NCI-H510A (cell line): ENCODE measurements at regions not wholly inside any gene's neighbourhood (a gene's known extent, or its start where the extent isn't known, plus 50 kb on each side); places are given as distances from the start of the nearest gene placed in this dataset.
"Not testable (repeated sequence)": the region's sequence is repeated elsewhere in the genome, so short reads cannot be mapped to it uniquely, and the experiment has no call there.

Source experiments
- DNase-seq: peaks from one replicate; lab custom pipeline; 2025; lab: John Stamatoyannopoulos, UW

- peak; percentile 13 for DNase-seq
Measured at GRCh38 chr12:92987362-92987761, 58.3 kb upstream of the EEA1 start.

DNA sequence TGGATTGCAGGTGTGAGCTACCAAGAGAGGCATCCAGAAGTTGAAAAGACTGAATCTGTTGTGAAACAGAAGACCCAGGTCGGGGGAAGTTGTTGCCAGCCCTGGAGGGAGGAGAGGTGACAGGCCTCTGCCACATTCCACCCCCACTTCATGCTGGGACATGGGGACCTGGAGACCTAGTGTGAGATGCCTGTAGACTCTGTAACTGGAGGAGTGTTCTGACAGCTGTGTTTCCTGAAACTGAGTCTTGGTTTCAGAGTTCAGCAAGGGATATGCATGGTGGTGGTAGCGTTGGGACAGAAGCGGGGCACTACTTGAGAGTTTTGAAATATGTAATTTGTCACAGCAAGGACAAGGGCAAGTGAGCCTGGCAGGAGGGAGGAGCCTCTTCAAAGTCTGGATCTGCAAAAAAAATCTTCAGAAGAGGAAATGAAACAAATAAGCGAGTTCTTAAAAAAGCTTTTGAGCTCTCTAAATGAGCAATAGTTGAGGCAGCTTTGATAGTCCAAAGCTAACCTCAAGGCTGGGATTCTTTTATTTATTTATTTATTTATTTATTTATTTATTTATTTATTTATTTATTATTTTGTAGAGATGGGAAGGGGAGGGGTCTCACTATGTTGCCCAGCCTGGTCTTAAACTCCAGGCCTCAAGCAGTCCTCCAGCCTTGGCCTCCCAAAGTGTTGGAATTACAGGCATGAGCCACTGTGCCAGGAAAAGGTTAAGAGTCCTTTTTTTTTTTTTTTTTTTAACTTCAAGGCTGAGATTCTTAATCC lies 58.9 kb upstream of the EEA1 start:
- no peak for DNase-seq

DNA sequence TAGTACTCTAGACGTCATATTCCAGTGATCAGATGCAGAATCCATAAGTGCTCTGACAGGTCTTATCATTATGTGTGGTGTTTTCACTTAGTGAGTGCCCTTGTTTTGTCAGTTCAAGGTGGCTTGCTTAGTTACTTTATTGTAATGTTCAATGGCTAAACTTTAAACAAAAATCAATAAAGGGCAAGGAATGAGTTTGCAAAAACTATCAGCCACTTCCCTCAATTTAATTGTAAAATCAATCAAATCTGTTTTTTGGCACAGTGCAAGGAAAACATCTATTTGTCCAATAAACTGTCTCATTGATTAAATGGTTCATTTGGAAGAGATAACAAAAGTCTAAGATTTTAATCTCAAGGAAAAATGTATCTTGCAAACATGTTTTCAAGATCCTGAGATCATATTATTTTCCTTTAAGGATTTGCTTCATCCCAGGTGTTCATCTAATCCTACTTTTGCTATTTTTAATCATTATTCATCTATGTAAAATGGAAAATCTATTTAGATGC lies 59.6 kb upstream of the EEA1 start:
- DNase-seq, result no peak

DNA sequence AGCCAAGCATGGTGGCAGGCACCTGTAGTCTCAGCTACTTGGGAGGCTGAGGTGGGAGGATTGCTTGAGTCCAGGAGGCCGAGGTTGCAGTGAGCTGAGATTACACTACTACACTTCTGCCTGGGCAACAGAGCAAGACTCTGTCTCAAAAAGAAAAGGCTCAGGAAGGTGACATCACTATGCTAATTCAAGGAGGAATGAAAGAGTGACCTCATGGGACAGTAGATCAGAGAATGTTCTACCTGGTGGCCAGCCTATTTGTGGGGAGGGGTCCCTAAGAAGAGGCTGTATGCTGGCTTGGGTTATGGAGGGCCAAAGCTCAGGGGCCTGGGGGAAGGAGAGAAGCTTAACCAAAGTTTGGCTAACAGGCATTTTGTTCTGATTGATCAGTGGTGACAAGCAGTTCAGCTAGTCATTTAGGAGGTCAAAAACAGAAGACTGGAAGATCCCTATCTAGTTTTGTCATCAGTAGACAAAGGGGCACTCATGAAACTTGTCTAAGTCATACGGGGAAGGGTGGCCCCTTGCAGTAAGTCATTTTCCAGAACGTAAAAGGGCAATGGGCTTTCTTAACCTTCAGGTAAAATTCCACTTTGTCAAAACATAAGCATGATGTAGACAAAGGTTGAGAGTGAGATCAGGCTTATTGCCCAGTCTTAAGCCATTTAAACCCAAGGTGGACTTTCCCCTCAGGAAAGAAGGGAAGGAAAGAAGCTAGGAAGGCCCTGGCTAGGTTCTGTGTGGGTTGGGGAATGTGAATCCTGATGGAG lies 60.8 kb upstream of the EEA1 start:
- no peak for DNase-seq

DNA sequence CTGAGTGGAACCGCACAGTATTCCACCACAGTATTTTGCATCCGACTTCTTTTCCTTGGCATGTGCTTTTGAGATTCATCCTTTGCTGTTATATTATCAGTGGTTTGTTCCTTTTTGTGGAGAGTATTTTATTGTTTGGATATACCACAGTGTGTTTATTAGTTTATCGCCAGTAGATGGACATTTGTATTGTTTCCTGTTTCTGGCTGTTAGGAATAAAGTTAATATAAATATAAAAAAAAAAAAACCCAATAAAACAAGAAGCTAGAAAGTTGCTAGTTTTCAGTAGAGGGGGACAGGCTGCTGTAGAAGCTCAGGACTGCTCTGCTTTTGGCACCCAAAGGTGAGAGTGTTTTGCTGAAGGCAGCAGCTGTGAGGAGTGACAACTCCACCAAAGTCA lies 62.0 kb upstream of the EEA1 start:
- DNase-seq, result no peak

DNA sequence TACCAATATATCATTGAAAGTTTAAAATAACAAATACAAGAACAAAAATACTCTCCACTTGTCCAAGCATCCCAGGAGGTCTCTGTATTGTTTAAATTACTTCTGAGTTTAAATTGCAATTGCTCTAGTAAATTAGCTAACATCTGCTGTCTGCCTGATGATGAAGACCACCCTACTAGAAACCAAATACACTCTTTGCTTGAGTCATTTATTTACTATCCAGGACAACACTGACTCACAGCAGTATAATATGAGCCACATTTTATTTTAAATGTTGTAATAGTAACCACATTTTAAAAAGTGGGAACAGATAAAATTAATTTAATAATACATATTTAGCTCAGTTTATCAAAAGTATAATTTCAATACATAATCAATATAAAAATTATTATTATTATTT lies 62.9 kb upstream of the EEA1 start:
- no peak for DNase-seq

GRCh38 chr12:92993259-92993658 lies 64.2 kb upstream of the EEA1 start:
- no peak for DNase-seq

DNA sequence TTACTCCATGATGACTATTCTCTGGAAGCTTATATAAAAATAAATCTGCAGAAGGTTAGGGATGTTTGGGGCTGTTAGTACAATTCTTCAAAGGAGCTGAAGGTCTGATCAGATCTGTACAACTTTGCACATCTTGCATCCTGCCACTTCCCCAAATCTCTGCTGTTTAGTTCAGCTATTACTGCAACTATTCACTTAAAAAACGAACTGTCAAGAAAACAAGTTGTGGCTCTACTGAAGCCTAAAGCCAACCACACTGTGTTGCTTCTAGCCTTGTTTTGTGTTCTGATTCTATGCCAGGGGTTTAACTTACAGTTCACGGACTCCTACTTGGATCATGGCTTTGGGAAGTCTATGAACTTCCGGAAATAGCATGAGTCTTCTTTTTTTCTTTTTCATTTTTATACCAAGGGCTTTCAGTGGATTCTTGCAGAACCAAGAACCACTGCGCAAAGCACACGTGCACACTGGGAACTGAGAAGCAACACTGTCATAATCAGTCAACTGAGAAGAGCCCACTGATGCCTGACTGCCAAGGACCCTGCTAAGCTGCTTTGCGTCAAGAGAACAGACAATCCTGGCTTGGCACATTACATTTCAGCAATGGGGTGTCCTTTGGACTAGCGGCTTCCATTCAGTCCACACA lies 66.3 kb upstream of the EEA1 start:
- no peak for DNase-seq

DNA sequence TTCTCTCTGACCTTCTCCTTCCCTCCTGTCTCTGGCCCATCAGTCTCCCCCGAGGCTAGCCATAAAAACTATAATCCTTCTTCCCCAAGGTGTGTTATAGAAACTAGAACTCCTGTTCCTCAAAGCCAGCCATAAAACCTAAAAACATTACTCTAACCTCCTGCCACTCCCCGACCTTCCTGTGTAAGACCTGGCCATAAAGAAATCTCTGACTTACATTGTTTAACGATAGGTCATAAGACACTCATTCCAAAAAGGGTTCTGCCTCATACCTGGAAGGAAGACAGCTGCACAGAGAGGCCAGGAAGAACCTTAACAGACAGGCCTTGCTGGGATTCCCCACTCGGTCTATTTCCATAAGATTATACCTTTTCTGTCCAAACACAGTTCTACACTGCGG lies 70.9 kb upstream of the EEA1 start:
- DNase-seq, result no peak

DNA sequence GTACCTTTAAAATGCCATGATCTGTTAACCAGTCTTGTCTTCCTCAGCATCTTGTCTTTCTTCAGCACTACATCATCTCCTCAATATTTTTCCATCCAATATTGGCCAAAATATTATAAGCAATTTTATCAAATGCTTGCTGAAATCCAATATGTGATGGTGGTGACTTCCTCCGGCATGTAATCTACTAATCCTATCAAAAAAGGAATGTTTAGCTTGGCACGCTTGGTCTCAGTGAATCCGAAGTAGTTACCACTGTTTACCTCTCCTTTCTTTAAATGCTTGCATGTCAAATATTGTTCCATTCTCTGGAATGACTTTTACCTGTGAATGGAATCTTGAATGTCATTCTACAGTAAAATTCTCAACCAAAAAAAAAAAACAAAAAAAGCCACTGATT lies 72.3 kb upstream of the EEA1 start:
- no peak for DNase-seq

DNA sequence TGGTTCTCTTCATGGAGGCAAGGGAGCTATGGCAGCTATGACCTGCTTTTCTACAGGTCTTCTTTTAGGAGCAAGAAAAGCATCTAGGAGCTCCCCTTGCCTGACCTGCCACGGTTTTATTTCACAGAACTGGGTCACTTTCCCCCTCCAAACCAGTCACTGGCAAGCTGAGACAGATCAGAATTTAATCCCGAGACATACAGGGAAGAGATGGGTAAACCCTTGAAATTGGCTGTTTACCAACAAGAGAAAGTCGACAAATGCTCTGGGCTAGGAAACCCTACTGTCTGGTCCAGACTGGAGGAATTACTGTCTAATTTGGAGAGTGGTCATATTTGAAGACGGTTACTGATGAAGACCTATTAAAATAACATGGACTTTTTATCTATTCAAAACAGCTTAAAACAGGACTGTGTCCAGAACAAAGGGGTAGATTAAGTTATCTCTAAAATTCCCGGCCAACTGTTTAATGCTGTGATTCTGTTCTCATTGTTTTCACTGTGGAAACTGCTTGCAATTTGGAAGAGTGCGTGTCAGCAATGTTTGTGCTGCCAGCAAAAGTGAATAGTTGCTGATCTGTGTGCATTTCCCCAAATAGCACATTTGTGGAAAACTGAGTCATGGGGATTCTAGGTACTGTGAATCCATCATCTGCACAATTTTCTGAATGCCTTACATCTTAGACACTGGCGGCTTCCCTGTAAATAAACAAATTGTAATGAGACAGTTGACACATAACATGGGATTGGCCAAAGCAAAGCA lies 73.4 kb upstream of the EEA1 start:
- no peak for DNase-seq

DNA sequence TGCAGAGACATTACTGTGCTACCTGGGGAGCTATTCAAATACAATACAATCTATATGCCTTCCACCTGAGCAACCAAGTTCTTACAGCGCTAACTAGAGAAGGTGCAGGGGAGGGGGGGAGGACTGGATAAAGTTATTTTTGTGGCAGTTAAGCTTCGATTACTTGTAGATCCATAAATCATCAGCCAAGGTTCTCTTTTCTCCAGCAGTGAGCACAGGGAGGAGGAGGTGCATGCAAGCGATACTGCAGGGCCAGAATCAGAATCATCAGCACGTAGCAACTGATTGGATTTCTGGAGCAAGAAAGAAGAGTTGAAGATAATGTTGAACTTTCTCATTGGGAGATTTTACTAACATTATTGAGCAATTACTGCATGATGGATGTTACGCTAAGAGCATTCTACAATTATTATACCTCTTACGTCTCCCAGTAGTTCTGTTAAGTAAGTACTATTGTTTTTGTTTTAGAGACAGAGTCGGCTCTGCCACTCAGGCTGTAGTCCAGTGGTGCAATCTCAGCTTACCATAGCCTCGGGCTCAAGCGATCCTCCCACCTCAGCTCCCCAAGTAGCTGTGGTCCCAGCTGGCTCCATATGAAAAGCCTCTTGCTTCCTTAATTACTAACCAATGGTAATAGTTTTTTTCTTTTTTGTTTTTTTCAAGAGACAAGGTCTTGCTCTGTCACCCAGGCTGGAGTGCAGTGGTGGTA lies 74.6 kb upstream of the EEA1 start:
- no peak for DNase-seq

DNA sequence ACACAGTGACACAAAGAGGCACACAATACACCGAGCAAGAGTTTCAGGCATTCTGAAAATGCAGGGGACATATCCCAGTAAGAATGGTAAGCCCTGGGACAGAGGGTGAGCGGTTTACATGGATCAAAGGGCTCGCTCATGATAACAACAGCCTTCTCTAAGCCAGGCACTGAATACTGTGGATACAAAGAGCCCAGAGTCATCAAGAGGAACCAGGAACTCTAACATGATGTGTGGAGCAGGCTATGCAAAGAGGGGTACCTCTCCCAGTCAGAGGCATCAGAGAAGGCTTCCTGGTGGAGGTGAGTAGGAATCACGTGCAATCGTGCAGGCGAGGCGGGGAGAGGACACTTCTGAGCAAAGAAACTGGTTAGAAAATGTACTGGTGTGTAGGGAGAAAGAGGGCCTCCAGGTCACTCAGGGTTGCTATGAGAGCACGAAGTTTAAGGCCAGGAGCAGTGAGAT lies 76.9 kb upstream of the EEA1 start:
- no peak for DNase-seq

GRCh38 chr12:93006471-93007208 lies 77.5 kb upstream of the EEA1 start:
- DNase-seq, result no peak

DNA sequence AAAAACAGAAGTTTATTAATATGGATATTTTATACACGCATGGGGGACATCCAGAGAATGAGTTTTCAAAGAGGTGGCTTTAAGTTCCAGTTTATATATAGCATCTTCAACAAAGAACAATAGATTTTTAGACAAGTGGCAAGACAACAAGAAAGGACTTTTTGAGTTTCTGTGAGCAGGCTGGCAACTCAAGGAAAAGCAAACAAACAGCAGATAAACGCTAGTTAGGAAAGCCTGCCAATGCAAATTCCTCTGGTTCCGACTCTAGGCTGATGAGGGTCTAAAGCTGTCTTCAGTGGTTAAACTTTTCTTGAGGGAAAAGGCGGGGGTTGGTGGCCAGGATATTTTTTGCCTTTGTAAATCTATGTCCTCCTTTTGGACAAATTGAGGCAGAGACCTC lies 78.4 kb upstream of the EEA1 start:
- no peak for DNase-seq

GRCh38 chr12:93008044-93008778 lies 79.1 kb upstream of the EEA1 start:
- no peak for DNase-seq

DNA sequence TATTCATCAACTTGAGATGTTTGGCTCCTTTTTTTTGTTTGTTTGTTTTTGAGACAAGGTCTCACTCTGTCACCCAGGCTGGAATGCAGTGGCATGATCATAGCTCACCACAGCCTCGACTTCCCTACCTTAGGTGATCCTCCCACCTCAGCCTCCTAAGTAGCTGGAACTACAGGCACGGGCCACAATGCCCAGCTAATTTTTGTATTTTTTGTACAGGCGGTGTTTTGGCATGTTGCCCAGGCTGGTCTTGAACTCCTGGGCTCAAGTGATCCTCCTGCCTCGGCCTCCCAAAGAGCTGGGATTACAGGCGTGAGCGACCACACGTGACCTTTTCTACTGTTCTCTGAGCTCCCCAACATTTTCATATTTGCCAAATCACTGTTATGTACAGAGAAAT lies 79.8 kb upstream of the EEA1 start:
- DNase-seq, result not testable (repeated sequence)

- no peak for DNase-seq
Measured at GRCh38 chr12:93009533-93009932, 80.4 kb upstream of the EEA1 start.

DNA sequence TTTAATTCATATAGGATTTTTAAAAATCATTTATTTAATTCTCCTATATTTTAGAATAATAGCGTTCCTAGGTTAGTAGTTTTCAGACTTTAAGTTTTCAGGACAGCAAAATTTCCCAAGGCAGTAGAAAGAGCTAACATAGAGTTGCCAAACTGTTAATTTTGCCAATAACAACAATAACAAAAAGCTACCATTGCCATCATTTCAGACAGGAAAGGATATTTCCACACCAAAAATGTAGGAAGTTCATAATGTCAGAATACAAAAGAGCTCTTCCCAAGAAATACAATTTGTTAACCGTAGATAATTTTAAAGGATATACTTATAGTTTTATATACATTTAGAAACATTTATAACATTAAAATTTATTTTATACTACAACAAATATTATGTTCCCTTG lies 81.4 kb upstream of the EEA1 start:
- DNase-seq, result no peak

- no peak for DNase-seq
Measured at GRCh38 chr12:93011100-93011499, 82.0 kb upstream of the EEA1 start.
